SJSA1 (cell line): ENCODE measurements at regions not wholly inside any gene's neighbourhood (a gene's known extent, or its start where the extent isn't known, plus 50 kb on each side); places are given as distances from the start of the nearest gene placed in this dataset.

Experiments
- DNase-seq, 2 experiments: peaks; one replicate each; pipeline ENCODE4 v3.0.0-alpha.2; 2015 to 2020; ENCODE audit warnings: low spot score in 2 of 2, low read depth in 1 of 2
- H3K27ac ChIP-seq: fragments of 250-450 bp; sonication (Bioruptor Pico); 2 replicates; pipeline ENCODE4 v1.5.1; 2020; ENCODE audit warnings: mild to moderate bottlenecking, moderate library complexity
- H3K27me3 ChIP-seq: fragments of 250-450 bp; sonication (Bioruptor Pico); replicated peaks from 2 replicates; pipeline ENCODE4 v1.5.1; 2020; ENCODE audit warnings: mild to moderate bottlenecking, moderate library complexity
- H3K36me3 ChIP-seq: fragments of 250-450 bp; sonication (Bioruptor Pico); 2 replicates; pipeline ENCODE4 v1.5.1; 2020; ENCODE audit warnings: mild to moderate bottlenecking
- H3K4me1 ChIP-seq: fragments of 250-450 bp; sonication (Bioruptor Pico); replicated peaks from 2 replicates; pipeline ENCODE4 v1.6.1; 2021; ENCODE audit warnings: mild to moderate bottlenecking
- H3K4me3 ChIP-seq: fragments of 250-450 bp; sonication (Bioruptor Pico); 2 replicates; pipeline ENCODE4 v1.5.1; 2020; ENCODE audit warnings: mild to moderate bottlenecking
- H3K9me3 ChIP-seq: fragments of 250-450 bp; sonication (Bioruptor Pico); replicated peaks from 2 replicates; pipeline ENCODE4 v1.5.1; 2020; ENCODE audit warnings: mild to moderate bottlenecking

DNA sequence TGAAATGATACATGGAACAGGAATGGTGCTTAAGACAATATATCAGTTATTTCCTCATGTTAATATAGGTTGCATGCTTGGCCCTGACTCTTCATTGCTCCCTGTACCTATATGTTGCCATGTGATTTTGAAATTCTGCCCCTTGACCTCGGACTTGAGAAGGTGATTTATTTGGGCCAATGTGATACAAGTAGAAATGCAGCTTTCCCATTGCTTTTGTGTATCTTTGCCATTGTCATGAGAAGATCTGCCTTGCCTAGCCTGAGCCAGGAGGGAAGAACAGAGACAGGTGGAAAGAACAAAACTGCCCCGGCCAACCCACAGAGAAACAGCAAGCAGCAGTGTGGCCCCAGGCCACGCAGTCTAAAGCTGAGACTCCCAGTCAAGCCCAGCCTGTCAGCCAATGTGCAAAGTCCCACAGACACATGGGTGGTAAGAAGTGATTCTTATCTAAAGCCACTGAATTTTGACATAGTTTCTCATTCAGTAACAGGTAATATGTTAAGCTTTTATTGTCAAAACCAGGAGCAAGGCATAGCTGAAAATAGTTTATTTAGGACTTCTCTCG, 245.7 kb upstream of the RND3 start:
- DNase-seq = no peak

DNA sequence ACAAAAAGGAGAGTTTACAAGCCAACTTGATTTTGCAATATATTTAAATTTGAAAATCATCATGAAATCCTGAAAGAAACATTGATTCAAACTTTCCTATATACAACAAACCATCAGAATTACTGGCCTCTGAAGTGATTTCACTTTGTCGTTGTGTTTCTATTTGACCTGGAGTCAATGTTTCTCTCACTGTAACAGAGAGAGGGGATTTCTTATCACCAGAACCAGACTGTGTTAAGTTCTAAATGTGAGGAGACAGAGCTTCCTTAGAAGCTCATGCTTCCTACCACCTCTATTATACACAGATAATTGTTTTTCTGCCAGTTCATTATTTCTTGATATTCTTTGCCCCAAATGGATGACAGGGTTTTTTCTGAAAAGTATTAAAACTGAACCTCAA, 245.0 kb upstream of the RND3 start:
- no peaks in the 10 kb centered on the region for H3K4me1 ChIP-seq
- no peaks in the 10 kb centered on the region for H3K27me3 ChIP-seq
- H3K27ac ChIP-seq = no peak overlapping the region
- no peaks in the 10 kb centered on the region for H3K9me3 ChIP-seq
- H3K4me3 ChIP-seq = no peak overlapping the region
- H3K36me3 ChIP-seq = no peaks in the 10 kb centered on the region
- no peak for DNase-seq

More for the DNA sequence above, 245.7 kb upstream of the RND3 start:
- no peaks in the 10 kb centered on the region for H3K27me3 ChIP-seq
- no peaks in the 10 kb centered on the region for H3K4me1 ChIP-seq
- H3K27ac ChIP-seq = no peak overlapping the region
- H3K9me3 ChIP-seq = no peaks in the 10 kb centered on the region
- H3K4me3 ChIP-seq = no peak overlapping the region
- H3K36me3 ChIP-seq = no peaks in the 10 kb centered on the region

GRCh38 chr2:150732064-150732463, 244.6 kb upstream of the RND3 start:
- no peaks in the 10 kb centered on the region for H3K27me3 ChIP-seq
- H3K4me3 ChIP-seq = no peak overlapping the region
- no peaks in the 10 kb centered on the region for H3K9me3 ChIP-seq
- no peaks in the 10 kb centered on the region for H3K4me1 ChIP-seq
- H3K36me3 ChIP-seq = no peaks in the 10 kb centered on the region
- no peak for DNase-seq
- no peak overlapping the region for H3K27ac ChIP-seq

GRCh38 chr2:150729495-150729955, 242.1 kb upstream of the RND3 start:
- H3K4me3 ChIP-seq = no peak overlapping the region
- H3K9me3 ChIP-seq = no peaks in the 10 kb centered on the region
- H3K27me3 ChIP-seq = no peaks in the 10 kb centered on the region
- DNase-seq = no peak
- no peaks in the 10 kb centered on the region for H3K4me1 ChIP-seq
- no peaks in the 10 kb centered on the region for H3K36me3 ChIP-seq
- no peak overlapping the region for H3K27ac ChIP-seq

DNA sequence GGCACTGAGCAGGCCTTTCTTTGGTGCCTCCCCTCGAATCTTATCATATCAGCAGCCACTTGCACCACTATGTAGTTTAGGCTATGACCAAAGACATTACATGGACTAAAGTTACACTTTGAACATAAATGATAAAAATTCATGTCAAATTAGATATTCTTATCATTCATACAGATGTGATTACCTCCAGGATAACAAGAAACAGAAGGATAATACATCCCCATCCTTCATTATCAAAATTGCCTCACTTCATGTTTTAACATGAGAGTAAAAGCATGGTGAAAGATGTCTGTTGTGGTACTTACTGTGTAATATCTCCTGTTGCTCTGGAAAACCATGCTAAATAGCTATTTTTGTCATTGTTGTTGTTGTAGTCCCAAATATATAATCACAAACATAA, 230.8 kb upstream of the RND3 start:
- no peak for DNase-seq
- H3K27me3 ChIP-seq = no peaks in the 10 kb centered on the region
- no peak overlapping the region for H3K27ac ChIP-seq
- no peaks in the 10 kb centered on the region for H3K4me1 ChIP-seq
- H3K9me3 ChIP-seq = no peaks in the 10 kb centered on the region
- H3K36me3 ChIP-seq = no peaks in the 10 kb centered on the region
- no peak overlapping the region for H3K4me3 ChIP-seq

GRCh38 chr2:150716186-150716585, 228.7 kb upstream of the RND3 start:
- Histone ChIP-seq H3K4me3 (no peak overlapping the region), H3K27ac (no peak overlapping the region), H3K9me3 (no peaks in the 10 kb centered on the region), H3K36me3 (no peaks in the 10 kb centered on the region), H3K27me3 (no peaks in the 10 kb centered on the region), H3K4me1 (no peaks in the 10 kb centered on the region)
- no peak for DNase-seq

- no peaks in the 10 kb centered on the region for H3K9me3 ChIP-seq
- H3K36me3 ChIP-seq = no peaks in the 10 kb centered on the region
- no peak for DNase-seq
- no peak overlapping the region for H3K27ac ChIP-seq
- H3K4me1 ChIP-seq = no peaks in the 10 kb centered on the region
- no peaks in the 10 kb centered on the region for H3K27me3 ChIP-seq
- no peak overlapping the region for H3K4me3 ChIP-seq
Measured at GRCh38 chr2:150715501-150715900, 228.0 kb upstream of the RND3 start.

GRCh38 chr2:150710916-150711315, 223.4 kb upstream of the RND3 start:
- no peak for DNase-seq
- no peaks in the 10 kb centered on the region for H3K27me3 ChIP-seq
- peaks cover under 1% of the 10 kb centered on the region; the same call in 1 of the 2 replicates for H3K4me1 ChIP-seq
- no peak overlapping the region for H3K4me3 ChIP-seq
- no peaks in the 10 kb centered on the region for H3K36me3 ChIP-seq
- H3K27ac ChIP-seq = no peak overlapping the region
- no peaks in the 10 kb centered on the region for H3K9me3 ChIP-seq

- no peak overlapping the region for H3K27ac ChIP-seq
- H3K9me3 ChIP-seq = no peaks in the 10 kb centered on the region
- H3K4me1 ChIP-seq = peaks cover 10% of the 10 kb centered on the region
- DNase-seq = no peak
- no peaks in the 10 kb centered on the region for H3K27me3 ChIP-seq
- H3K4me3 ChIP-seq = no peak overlapping the region
- no peaks in the 10 kb centered on the region for H3K36me3 ChIP-seq
Measured at GRCh38 chr2:150710041-150710440, 222.6 kb upstream of the RND3 start.

DNA sequence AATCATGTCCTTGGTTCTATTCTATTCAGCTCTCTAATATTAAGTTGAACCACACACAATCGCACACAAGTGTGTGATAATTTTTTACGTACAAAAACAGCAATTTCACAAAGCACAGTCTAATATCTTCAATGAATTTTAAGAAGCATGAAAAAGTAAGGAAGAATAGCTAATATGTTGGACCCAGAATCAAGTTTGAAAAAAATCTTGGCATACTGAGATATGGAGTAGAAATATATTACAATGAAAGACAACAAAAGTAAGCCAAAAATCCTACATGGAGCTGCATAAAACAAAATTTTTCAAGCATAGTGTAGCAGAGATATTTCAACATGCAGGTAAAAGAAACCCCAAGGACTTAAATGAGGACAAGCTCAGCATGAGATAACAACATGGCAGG, 219.1 kb upstream of the RND3 start:
- Histone ChIP-seq H3K27me3 (no peaks in the 10 kb centered on the region), H3K4me1 (peaks cover 13% of the 10 kb centered on the region), H3K4me3 (no peak overlapping the region), H3K27ac (no peak overlapping the region), H3K36me3 (no peaks in the 10 kb centered on the region), H3K9me3 (no peaks in the 10 kb centered on the region)
- DNase-seq = no peak

DNA sequence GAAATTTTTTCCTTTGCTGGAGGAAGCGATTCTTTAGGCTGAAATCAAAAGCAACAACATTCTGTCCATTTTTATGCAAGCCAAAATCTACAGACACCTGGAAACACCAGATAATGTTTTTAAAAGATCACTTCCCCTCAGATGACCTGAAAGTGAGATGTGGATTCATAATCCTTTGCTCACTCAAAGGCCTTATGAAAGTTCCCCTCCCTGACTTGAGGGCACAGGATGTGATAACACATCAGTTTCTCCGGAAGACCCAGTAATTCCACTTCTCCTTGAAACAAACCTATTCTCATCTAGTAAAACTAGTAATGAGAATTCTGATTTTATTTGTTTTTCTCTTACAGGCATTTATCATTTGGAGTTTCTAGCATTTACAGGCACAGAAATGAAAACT, 218.3 kb upstream of the RND3 start:
- no peaks in the 10 kb centered on the region for H3K27me3 ChIP-seq
- H3K4me1 ChIP-seq = peaks cover 13% of the 10 kb centered on the region
- no peaks in the 10 kb centered on the region for H3K9me3 ChIP-seq
- no peak for DNase-seq
- H3K27ac ChIP-seq = peak overlapping the region; percentile 29; the same call in 1 of the 2 replicates
- no peak overlapping the region for H3K4me3 ChIP-seq
- no peaks in the 10 kb centered on the region for H3K36me3 ChIP-seq

- H3K27ac ChIP-seq = no peak overlapping the region
- no peaks in the 10 kb centered on the region for H3K27me3 ChIP-seq
- H3K4me3 ChIP-seq = no peak overlapping the region
- H3K9me3 ChIP-seq = no peaks in the 10 kb centered on the region
- no peaks in the 10 kb centered on the region for H3K36me3 ChIP-seq
- DNase-seq = peak in 1 of 2 experiments; percentile 49
- peaks cover 13% of the 10 kb centered on the region for H3K4me1 ChIP-seq
Measured at GRCh38 chr2:150705357-150705756, 217.9 kb upstream of the RND3 start.

DNA sequence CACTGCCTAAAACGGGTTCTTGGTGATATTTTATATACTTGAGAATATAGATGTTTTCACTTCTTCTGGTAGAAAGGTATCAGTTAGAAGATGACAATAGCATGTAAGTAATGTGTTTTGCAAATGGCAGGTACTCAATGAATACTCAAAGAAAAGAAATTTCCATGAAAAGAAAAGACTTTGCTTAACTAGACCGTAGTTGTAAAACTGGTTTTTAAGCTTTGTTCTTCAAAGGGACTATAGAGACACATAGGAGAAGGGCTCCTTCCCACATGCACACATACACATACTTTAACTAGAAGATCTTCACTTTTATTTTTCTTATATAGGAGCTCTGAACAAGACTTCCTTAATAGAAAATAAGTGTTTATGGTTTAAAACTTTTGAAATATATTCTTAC, 215.3 kb upstream of the RND3 start:
- Histone ChIP-seq H3K9me3 (no peaks in the 10 kb centered on the region), H3K27ac (no peak overlapping the region), H3K4me3 (no peak overlapping the region), H3K4me1 (peaks cover 28% of the 10 kb centered on the region), H3K27me3 (no peaks in the 10 kb centered on the region), H3K36me3 (no peaks in the 10 kb centered on the region)
- no peak for DNase-seq

DNA sequence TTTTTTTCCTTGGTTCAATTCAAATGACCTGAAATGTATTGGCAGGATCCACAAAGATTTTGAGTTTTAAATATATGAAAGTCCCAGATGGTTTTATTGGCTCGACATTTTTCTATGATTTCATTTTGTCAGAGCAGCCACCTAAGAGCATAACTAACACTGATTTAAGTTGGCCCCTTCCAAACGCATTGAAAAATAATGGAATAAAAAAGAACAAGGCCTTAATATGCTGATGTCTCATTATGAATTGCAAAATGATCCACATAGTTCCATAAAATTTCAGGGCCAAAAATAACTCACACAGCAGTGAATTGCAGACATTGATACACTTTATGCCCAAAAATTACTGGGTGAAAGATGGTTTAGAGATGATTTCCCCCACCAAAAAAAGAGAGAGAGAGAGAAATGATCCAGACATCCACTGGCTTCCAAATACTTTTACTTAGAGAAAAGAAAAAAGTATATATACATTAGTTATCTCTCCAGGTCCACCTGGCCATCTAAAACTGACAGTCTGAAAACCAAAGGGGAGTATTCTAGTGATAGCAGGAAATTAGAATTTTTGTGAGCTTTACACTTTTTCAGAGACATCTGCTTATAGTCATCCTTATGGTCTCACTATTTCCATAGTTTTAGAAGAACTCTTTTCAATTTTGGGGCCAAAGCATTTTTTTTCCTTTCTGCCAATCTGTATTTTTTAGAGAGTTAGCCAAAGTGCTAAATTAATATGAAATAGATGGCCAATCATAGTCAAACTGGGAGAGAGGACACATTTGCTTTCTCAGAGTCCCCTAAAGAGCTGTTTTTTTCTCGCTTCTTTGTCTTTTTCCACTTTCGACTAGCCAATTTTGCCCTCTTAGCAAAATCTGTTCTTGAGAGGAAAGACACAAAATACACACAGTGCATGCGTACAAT, 213.5 kb upstream of the RND3 start:
- Histone ChIP-seq H3K9me3 (no peaks in the 10 kb centered on the region), H3K4me3 (no peak overlapping the region), H3K27me3 (no peaks in the 10 kb centered on the region), H3K36me3 (no peaks in the 10 kb centered on the region), H3K4me1 (peaks cover 36% of the 10 kb centered on the region), H3K27ac (no peak overlapping the region)
- DNase-seq = no peak
